Non-pigmented ciliary epithelial cell (primary cell): ENCODE measurements at regions not wholly inside any gene's neighbourhood (a gene's known extent, or its start where the extent isn't known, plus 50 kb on each side); places are given as distances from the start of the nearest gene placed in this dataset.
"Not testable (repeated sequence)": the region's sequence is repeated elsewhere in the genome, so short reads cannot be mapped to it uniquely, and the experiment has no call there.

Source experiments
- DNase-seq: peaks from one replicate; pipeline ENCODE4 v3.0.0-alpha.2; 2010; ENCODE audit warnings: low read depth

- no peak for DNase-seq
These were observed 260.4 kb upstream of the FANCL start for GRCh38 chr2:58501371-58502160.

GRCh38 chr2:58497168-58497567 lies 256.0 kb upstream of the FANCL start:
- no peak for DNase-seq

- DNase-seq: no peak
These were observed 254.7 kb upstream of the FANCL start for GRCh38 chr2:58495806-58496205.

GRCh38 chr2:58494071-58494501 lies 253.0 kb upstream of the FANCL start:
- DNase-seq: no peak

- DNase-seq: no peak
These were observed 243.5 kb upstream of the FANCL start for GRCh38 chr2:58484629-58485028.

- peak; percentile 47 for DNase-seq
These were observed 243.1 kb upstream of the FANCL start for GRCh38 chr2:58484221-58484620.

- no peak for DNase-seq
These were observed 242.2 kb upstream of the FANCL start for GRCh38 chr2:58483307-58483706.

GRCh38 chr2:58481670-58482069 lies 240.5 kb upstream of the FANCL start:
- DNase-seq: no peak

GRCh38 chr2:58480141-58480540 lies 239.0 kb upstream of the FANCL start:
- no peak for DNase-seq

- no peak for DNase-seq
These were observed 238.5 kb upstream of the FANCL start for GRCh38 chr2:58479535-58480140.

GRCh38 chr2:58476556-58476955 lies 235.4 kb upstream of the FANCL start:
- DNase-seq: no peak

GRCh38 chr2:58475756-58476155 lies 234.6 kb upstream of the FANCL start:
- DNase-seq: no peak

GRCh38 chr2:58473165-58473564 lies 232.0 kb upstream of the FANCL start:
- no peak for DNase-seq

GRCh38 chr2:58466804-58467203 lies 225.7 kb upstream of the FANCL start:
- DNase-seq: no peak

GRCh38 chr2:58466021-58466420 lies 224.9 kb upstream of the FANCL start:
- not testable (repeated sequence) for DNase-seq

GRCh38 chr2:58460670-58461069 lies 219.5 kb upstream of the FANCL start:
- no peak for DNase-seq

- no peak for DNase-seq
These were observed 208.3 kb upstream of the FANCL start for GRCh38 chr2:58449286-58450010.

- no peak for DNase-seq
These were observed 207.7 kb upstream of the FANCL start for GRCh38 chr2:58448845-58449244.

- peak; percentile 30 for DNase-seq
These were observed 207.0 kb upstream of the FANCL start for GRCh38 chr2:58448065-58448507.

- no peak for DNase-seq
These were observed 206.5 kb upstream of the FANCL start for GRCh38 chr2:58447586-58447985.

GRCh38 chr2:58441643-58442042 lies 200.5 kb upstream of the FANCL start:
- no peak for DNase-seq

- no peak for DNase-seq
These were observed 195.7 kb upstream of the FANCL start for GRCh38 chr2:58436872-58437271.

- DNase-seq: no peak
These were observed 194.1 kb upstream of the FANCL start for GRCh38 chr2:58435246-58435645.
